ENCODE measurements at regions not wholly inside any gene's neighbourhood (a gene's known extent, or its start where the extent isn't known, plus 50 kb on each side); places are given as distances from the start of the nearest gene placed in this dataset.

DNA sequence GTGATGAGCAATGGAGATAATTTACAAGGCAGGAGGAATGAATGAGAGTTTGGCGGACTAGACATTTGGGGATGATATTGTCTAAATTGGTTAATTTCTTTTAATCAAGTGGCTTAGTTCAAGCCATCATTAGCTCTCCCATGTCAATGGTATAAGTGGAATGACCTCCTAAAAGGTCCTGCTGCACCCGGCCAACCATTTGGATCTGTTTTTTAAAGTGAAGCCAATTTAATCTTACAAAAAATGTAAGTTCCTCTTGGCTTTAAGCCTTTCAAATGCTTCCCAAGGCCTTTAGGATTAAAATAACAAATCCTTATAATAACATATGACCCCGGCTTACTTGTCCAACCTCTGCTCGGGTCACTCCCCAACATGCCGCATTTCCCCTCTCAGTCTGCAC is 484.4 kb upstream of the ADAMTS9 start (continued):
- TF ChIP-seq, protein P1, sequence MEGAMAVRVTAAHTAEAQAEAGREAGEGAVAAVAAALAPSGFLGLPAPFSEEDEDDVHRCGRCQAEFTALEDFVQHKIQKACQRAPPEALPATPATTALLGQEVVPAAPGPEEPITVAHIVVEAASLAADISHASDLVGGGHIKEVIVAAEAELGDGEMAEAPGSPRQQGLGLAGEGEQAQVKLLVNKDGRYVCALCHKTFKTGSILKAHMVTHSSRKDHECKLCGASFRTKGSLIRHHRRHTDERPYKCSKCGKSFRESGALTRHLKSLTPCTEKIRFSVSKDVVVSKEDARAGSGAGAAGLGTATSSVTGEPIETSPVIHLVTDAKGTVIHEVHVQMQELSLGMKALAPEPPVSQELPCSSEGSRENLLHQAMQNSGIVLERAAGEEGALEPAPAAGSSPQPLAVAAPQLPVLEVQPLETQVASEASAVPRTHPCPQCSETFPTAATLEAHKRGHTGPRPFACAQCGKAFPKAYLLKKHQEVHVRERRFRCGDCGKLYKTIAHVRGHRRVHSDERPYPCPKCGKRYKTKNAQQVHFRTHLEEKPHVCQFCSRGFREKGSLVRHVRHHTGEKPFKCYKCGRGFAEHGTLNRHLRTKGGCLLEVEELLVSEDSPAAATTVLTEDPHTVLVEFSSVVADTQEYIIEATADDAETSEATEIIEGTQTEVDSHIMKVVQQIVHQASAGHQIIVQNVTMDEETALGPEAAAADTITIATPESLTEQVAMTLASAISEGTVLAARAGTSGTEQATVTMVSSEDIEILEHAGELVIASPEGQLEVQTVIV (IDR thresholded peaks at IDR 0.05; ENCODE audit: borderline replicate concordance, partially characterized antibody): no peak
- no peak for TF ChIP-seq BHLHE40 (IDR thresholded peaks at IDR 0.05; ENCODE audit: borderline replicate concordance in 1 of 2, low read depth in 2 of 2, low read length in 1 of 2)
- TF ChIP-seq ATF2 (IDR thresholded peaks at IDR 0.05; ENCODE audit: low read length): no peak
- TF ChIP-seq CREM (IDR thresholded peaks at IDR 0.05; ENCODE audit: low read depth): no peak
- no peak for TF ChIP-seq TAF1 (IDR thresholded peaks at IDR 0.05; ENCODE audit: borderline replicate concordance, low read depth, low read length)

- no peak for FAIRE-seq
- intact Hi-C loops (cut with micrococcal nuclease; ENCODE audit: unreplicated experiment): loop anchor here (5.0 kb wide), 1 partner anchor 638 kb away; no protein-coding TSS in a partner anchor
- no peak overlapping the region for H2AFZ ChIP-seq (ENCODE audit: control insufficient read depth, low read depth, low read length)
- no peaks in the 10 kb centered on the region for H3K27me3 ChIP-seq (replicated peaks in 1 of 2; ENCODE audit: control insufficient read depth in 2 of 2, insufficient read depth in 2 of 2, low read length in 1 of 2)
- CTCF ChIA-PET: interaction anchor here (1.3 to 1.8 kb wide), 3 partner anchors 10 to 636 kb away, joined by 3 to 8 read pairs (median 7); no protein-coding TSS in a partner anchor
- no peaks in the 10 kb centered on the region for H3K4me1 ChIP-seq (ENCODE audit: control insufficient read depth, insufficient read depth, low read length)
- H3K27ac ChIP-seq (ENCODE audit: control insufficient read depth, insufficient read depth): no peak overlapping the region
- no peak overlapping the region for H3K9ac ChIP-seq (ENCODE audit: control insufficient read depth, insufficient read depth, low read length)
- no peaks in the 10 kb centered on the region for H3K79me2 ChIP-seq (ENCODE audit: control insufficient read depth, insufficient read depth, low read length)
- no peak for ATAC-seq
- in situ Hi-C loops (cut with MboI): no loop called here
- SMC1A ChIA-PET (ENCODE audit: uncharacterized antibody, unreplicated experiment): interaction anchor here (1.0 kb wide), 1 partner anchor 636 kb away, joined by 3 read pairs; no protein-coding TSS in a partner anchor
- H3K4me3 ChIP-seq: no peak overlapping the region
- no TSS peak for BruUV-seq (replicated peaks)
- RAD21 ChIA-PET (ENCODE audit: unreplicated experiment): interaction anchor here (1.0 kb wide), 1 partner anchor 639 kb away, joined by 4 read pairs; no protein-coding TSS in a partner anchor
- 16% methylated on average over 10 of the region's 10 CpGs for whole genome bisulfite sequencing (ENCODE audit: insufficient coverage, insufficient replicate concordance, low lambda C conversion rate, missing lambda C conversion rate)
- H3K4me2 ChIP-seq (ENCODE audit: control insufficient read depth, insufficient read depth): no peak overlapping the region
- no peaks in the 10 kb centered on the region for H3K36me3 ChIP-seq (ENCODE audit: control insufficient read depth in 2 of 2, insufficient read depth in 2 of 2, low read length in 1 of 2)
- POLR2A ChIA-PET: no interaction called here
- DNase-seq (ENCODE audit: low read depth, low spot score): no peak
- no peaks in the 10 kb centered on the region for H3K9me3 ChIP-seq (replicated peaks; ENCODE audit: control insufficient read depth, insufficient read depth, low read length)
- no peaks in the 10 kb centered on the region for H4K20me1 ChIP-seq (ENCODE audit: control insufficient read depth, insufficient read depth)
- TF ChIP-seq ATF2 (IDR thresholded peaks at IDR 0.05; ENCODE audit: low read length) (no peak), SMC3 (IDR thresholded peaks at IDR 0.05; ENCODE audit: borderline replicate concordance, low read length) (no peak), RUNX3 (IDR thresholded peaks at IDR 0.05; ENCODE audit: low read length) (no peak), YBX1 (IDR thresholded peaks at IDR 0.05) (no peak), SPI1 (IDR thresholded peaks at IDR 0.05; ENCODE audit: borderline replicate concordance, insufficient read depth, low read depth, low read length) (no peak), YY1 (IDR thresholded peaks at IDR 0.05; ENCODE audit: low read depth, low read length) (no peak), JUND (IDR thresholded peaks at IDR 0.05; ENCODE audit: low read depth, low read length) (no peak), GATAD2B (conservative IDR thresholded peaks at IDR 0.05; ENCODE audit: low read depth) (no peak), CHD1 (IDR thresholded peaks at IDR 0.05; ENCODE audit: low read depth, low read length) (no peak)
- TF ChIP-seq, protein P2, sequence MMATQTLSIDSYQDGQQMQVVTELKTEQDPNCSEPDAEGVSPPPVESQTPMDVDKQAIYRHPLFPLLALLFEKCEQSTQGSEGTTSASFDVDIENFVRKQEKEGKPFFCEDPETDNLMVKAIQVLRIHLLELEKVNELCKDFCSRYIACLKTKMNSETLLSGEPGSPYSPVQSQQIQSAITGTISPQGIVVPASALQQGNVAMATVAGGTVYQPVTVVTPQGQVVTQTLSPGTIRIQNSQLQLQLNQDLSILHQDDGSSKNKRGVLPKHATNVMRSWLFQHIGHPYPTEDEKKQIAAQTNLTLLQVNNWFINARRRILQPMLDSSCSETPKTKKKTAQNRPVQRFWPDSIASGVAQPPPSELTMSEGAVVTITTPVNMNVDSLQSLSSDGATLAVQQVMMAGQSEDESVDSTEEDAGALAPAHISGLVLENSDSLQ (IDR thresholded peaks at IDR 0.05): no peak
Observed at GRCh38 chr3:65170390-65171042, 482.7 kb upstream of the ADAMTS9 start.

Measured in GM12878 (cell line).